HG03066 (cell line): ENCODE measurements at regions not wholly inside any gene's neighbourhood (a gene's known extent, or its start where the extent isn't known, plus 50 kb on each side); places are given as distances from the start of the nearest gene placed in this dataset.

Source experiments
- ATAC-seq: cut with Tn5 transposase; IDR thresholded peaks from one replicate; pipeline ENCODE4 v1.9.1; 2021; ENCODE audit warnings: low read depth; ENCODE audit not compliant: unreplicated experiment

DNA sequence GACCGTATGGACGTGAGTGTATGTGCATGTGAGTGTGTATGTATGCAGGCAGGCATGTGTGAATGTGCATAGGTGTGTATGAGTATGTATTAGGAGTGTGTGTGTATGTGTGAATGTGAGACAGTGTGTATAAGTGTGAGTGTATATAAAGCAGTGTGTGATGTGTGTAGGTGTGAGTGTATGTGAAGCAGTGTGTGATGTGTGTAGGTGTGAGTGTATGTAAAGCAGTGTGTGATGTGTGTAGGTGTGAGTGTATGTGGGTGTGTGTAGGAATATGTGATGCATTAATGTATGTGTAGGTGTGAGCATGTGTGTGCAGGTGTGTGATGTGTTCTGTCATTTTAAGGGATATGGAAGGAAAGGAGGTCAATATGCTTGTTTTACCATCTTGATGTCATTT is 215.5 kb downstream of the GADD45G start:
- ATAC-seq: no peak

DNA sequence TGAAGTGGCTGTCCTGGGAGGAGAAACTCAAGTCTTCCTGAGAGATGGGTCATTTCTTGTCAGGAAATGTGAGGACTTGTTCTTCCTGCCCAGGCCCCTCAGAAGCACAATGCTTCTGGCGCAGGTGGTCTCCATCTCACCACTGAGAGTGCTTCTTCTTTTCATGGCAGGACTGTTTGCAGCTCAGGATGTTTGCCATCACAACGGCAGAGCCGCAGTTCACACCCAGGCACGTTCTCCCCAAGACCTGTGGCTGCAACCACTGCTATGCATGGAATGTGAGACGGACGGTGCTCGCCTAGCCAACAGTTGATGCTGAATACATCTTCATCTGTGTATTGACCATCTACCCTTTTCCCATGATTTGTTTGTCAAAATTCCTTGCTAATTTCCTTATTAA is 216.3 kb downstream of the GADD45G start:
- ATAC-seq: no peak

DNA sequence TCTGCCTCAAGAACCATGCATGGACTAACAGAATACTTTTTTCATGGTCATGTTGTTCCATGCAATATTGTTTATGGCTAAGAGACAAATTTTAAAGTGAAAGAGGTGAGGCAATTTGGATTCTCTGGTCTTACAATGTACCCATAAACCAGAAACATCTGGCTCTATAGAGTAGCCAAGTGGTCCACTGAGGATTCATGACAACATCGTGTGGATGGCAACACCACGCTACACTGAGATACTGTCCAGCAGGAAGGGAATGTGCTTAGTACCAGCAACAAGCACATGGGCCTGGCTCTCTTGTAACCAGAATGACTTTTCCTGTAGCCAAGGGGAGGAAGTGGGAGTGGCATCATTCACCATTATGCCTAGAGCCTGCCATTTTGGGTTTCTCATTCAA is 218.2 kb downstream of the GADD45G start:
- ATAC-seq: no peak

- no peak for ATAC-seq
These were observed 220.9 kb downstream of the GADD45G start for GRCh38 chr9:89825669-89826068.

- ATAC-seq: no peak
These were observed 221.4 kb downstream of the GADD45G start for GRCh38 chr9:89826186-89826585.

DNA sequence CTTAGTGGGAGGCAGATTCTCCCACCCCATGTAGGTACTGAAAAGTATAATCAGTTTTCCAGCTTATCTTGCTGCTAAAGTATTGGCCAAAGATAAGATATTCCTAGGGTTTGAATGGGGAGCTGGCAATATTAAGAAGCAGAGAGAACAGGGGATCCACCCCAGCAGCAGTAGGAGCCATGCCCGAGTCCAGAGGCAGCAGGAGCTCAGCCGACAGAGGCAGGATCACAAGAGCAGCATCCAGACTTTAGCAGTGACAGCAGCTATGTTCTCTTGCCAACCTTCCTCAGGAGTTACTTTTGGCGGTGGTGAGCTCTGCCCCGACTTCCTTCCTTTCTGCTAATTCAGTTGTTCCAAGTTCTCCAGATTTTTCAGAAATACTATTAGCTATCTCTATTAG is 224.5 kb downstream of the GADD45G start:
- no peak for ATAC-seq

- ATAC-seq: no peak
These were observed 230.9 kb downstream of the GADD45G start for GRCh38 chr9:89835666-89836065.

DNA sequence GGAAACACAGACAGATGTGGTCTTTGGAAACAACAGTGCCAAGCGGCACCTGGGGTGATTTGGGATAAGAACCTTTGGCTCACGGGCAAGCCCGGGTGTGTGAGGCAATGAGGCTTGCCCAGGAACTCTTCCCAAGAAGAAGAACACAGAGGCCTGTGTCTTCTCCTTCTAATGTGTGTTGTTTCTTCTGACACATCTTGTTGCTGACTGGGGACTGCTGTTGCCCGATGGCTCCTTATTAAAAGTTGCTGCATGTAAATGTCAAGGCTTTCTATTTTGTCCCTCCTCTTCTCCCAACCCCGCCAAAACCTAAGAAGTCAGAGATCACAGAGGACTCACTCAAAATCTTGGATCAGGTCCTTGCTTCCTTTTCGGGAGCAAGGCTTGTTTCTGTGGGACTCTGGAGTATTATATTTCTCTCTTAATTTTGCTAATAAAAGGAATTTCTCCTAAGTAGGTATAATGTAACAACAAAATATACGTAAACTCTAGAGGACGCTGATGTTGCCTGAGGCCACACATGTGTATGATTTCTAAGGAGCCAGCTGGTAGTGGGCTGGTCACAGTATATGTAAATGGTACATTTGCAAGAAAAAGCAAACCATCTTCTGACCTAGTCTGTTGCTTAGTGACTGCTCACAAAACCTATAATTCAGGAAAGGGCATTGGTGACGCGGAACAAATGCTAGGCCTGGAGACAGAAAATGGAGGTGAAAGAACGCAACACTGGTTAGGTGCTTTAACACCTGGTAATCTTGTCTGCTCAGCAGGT is 232.5 kb downstream of the GADD45G start:
- no peak for ATAC-seq

DNA sequence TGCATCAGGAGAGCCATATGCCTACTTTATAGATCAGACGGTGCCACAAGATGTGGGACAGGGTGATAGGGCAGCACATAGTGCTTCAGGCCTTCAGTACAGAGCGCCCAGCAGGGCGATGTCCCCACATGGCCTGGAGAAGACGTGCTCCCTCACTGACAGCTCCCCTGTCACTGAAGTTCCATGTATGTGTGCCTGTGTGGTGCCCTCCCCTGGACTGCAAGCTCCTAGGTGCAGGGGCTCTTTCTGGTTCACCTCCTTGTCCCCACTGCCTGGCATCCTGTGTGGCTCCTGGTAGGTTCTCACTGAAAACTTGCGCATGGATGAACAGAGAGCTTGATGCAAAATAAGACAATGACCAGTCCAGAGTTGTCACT is 233.1 kb downstream of the GADD45G start:
- no peak for ATAC-seq

DNA sequence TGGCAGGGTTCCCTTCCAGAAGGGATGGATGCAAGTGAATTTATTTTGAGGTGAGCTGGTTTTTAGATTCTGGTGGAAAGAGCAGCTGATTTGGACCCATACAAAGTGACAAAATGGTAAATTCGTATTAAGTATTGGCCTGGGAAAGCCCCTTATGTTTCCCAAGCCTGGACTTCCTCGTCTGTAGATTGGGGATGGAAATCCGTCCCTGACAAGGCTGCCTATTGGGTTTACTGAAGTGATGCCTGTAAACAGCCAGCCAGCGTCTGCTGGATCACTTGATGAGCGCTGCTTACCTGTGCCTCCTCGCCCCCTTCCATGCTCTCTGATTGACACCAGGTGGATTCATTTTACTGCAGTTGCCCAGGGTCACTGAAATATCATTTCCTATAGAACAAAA is 233.8 kb downstream of the GADD45G start:
- no peak for ATAC-seq

GRCh38 chr9:89839449-89839848 is 234.6 kb downstream of the GADD45G start:
- no peak for ATAC-seq

DNA sequence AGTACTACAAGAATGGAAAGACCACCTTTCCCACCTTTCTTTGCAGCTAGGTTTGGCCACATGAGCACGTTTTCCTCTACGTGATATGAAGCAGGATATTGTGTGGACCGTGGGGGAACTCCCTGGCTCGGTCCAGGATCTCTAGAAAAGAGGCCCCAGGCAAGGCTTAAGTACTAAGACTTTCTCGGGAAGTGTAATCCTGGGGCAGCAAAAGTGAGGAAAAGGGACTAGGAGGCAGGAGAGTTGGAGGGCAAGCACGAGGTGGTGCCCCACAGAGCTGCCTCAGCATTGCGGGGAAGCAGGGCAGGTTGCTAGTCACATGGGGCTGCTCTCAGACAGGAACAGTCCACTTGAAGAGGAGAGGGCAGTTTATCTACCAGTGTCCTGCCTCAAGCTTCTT is 235.1 kb downstream of the GADD45G start:
- ATAC-seq: no peak

- no peak for ATAC-seq
These were observed 236.6 kb downstream of the GADD45G start for GRCh38 chr9:89841456-89841855.

- ATAC-seq: no peak
These were observed 237.5 kb downstream of the GADD45G start for GRCh38 chr9:89842267-89842768.

GRCh38 chr9:89843074-89843473 is 238.3 kb downstream of the GADD45G start:
- ATAC-seq: no peak

GRCh38 chr9:89843591-89843990 is 238.8 kb downstream of the GADD45G start:
- no peak for ATAC-seq

GRCh38 chr9:89844075-89844474 is 239.3 kb downstream of the GADD45G start:
- ATAC-seq: no peak

DNA sequence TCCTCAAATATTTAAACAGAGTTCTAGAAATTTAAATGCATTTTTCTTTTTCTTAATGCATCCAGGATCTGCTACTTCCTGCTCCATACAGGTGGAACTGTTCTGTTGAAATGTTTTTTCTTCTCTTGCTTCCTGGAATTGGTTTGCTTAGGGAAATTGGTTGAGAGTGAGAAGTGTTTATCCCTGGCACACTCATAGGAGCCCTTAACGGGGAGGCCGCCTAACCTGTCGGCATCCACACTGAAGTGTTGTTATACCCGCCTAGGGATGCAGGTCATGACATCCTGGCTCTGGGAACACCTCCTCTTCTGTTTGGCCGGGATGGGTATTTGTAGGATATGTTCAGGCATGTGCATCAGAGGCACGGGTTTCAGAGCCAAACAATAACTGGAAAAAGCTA is 239.7 kb downstream of the GADD45G start:
- no peak for ATAC-seq

DNA sequence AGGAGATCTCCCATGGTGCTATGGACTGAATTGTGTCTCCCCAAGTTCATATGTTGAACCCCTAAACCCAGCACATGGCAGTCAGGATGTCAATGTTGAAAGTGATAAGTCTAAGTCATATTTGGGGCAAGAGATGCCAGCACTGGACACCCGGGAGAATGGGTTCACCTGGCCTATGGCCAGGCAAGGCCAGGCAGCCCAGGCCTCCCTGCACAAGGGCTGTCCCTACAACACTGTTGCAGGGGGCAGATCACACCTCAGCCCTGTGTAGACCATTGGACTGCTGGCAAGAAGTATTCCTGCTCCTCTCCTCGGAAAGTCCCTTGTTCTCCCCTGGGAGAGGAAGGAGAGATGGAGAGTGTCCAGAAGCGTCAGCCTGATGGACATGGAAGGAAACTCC is 240.5 kb downstream of the GADD45G start:
- no peak for ATAC-seq

GRCh38 chr9:89845862-89846261 is 241.1 kb downstream of the GADD45G start:
- ATAC-seq: no peak

DNA sequence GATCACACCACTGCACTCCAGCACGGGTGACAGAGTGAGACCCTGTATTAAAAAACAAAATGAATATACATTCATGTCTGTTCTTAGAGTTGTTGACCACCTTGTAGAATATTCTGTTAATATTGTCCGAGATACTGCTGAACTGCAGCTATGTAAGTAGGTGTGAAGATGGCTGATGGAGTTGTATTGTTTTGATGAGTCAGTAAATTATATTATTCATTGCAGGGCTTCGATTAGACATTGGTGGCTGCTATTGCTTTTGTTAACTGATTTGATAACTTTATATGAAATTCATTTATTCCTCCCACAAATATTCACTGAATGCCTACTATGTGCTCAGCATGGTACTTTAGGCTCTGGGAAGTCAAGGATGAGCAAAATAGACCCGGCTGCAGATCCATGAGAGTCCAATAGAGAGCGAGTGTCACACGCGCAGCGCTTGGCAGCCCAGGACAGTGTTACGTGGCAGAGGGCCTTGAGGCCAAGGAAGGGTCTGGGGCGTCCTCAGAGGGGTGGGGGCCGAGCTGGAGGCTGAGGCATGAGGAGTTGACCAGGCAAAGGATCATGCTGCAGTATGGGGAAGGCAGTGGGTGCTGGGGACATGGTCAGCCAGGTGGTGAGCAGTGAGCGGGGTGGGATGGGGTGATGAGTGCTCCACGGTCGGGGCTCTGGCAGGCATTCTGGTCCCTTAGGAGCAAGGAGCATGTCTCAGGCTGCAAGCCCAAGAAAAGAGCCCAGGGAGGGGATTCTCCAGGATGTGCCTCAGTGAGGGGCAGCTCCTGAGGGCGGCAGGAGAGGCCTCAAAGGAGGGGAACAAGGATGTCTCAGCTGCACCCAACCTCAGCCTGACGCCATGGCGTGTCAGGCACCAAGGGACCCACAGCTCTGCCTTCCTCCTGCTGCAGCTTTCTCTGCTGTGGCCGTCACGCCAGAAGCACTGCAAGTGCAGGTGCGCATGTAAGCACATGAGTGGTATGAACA is 243.5 kb downstream of the GADD45G start:
- no peak for ATAC-seq

DNA sequence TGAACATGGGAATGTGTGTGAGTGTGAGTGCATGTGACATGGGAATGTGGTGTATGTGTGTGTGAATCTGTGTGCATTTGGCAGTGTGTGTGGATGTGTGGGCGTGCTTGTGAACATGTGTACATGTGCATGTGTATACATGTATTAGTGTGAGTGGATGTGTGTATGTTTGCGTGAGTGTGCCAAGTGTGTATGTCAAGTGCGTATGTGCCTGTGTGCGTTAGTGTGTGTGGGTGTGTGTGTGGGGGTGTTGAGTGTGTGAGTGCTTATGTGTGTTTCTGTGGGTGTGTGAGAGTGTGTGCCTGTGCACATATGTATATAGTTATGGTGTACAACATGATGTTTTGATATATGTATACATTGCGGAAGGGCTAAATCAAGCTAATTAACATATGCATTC is 244.3 kb downstream of the GADD45G start:
- no peak for ATAC-seq
